HG03064 (cell line): ENCODE measurements at regions not wholly inside any gene's neighbourhood (a gene's known extent, or its start where the extent isn't known, plus 50 kb on each side); places are given as distances from the start of the nearest gene placed in this dataset.

Experiments used
- ATAC-seq: cut with Tn5 transposase; IDR thresholded peaks from one replicate; pipeline ENCODE4 v1.9.1; 2021; ENCODE audit warnings: low read depth; ENCODE audit not compliant: unreplicated experiment

GRCh38 chr18:27413495-27414401 is 228.6 kb upstream of the CHST9 start:
- no peak for ATAC-seq

GRCh38 chr18:27412556-27412955 is 227.4 kb upstream of the CHST9 start:
- ATAC-seq, result no peak

DNA sequence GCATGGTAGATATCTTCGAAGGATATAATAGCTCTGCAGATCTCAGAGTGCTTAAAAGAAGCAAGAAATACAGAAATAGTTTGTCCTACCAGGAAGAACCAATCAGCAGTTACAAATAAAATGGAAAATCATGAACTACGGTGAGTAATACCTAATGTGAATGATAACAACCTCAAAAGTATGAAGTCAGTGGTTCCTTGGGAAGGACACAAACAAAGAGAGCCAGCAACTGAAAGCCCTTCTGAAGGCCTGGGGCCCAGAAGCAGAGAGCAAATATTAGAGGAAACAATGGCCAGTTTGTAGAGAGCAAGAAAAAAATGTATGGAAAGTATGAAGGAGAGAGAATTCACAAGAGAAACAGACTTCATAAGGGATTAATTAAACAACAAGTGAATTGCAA is 226.8 kb upstream of the CHST9 start:
- no peak for ATAC-seq

GRCh38 chr18:27411013-27411412 is 225.9 kb upstream of the CHST9 start:
- no peak for ATAC-seq

DNA sequence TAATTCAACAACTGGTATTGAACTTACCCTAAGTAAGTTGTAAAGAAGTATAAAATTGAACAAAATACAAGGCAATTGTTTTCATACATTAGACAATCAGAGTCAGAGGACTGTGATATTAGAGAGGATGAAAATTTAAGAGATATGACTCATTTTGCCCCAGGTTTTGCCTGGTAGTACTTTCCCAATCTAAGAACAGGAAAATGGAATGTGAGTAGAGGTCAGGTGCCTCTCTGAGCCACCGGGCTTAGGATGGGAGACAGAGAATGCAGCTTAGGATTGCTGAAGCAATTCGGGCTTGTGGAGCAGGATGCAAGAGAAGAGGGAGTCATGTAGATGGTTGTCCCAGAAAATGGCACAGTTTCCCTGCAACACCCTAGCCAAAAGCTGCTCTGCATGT is 219.7 kb upstream of the CHST9 start:
- ATAC-seq, result no peak

GRCh38 chr18:27400001-27400400 is 214.9 kb upstream of the CHST9 start:
- no peak for ATAC-seq

DNA sequence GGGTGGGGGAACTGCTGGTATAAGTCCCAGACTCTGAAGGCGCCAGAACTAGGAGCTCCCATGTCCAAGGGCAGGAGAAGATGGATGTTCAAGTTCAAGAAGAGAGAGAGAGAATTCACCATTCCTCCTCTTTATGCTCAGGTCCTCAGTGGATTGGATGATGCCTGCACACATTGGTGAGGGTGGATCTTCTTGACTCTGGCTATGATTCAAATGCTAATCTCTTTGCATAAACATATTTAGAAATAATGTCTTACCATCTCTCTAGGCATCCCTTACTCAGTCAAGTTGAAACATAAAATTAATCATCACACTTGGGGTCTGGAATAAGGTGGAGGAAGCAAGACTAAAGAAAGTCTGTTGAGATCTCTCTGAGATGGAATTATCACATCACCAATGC is 210.6 kb upstream of the CHST9 start:
- ATAC-seq, result no peak

DNA sequence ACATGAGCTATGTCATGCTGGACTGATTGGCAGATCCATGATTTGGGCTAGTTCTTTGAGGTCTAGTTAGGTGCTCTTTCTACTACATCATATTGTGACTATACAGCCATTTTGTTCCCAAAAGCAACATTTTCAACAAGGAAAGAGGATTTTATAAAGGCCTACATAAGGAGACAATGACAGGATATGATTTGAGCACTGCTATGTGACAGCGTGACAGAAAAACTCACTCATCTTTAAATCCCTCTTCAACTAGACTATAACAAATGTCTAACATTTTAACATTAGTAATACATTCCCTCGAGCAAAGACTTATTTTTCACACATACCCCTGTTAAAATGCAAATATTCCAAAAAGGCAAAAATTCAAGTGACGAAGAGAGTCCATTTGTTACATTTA is 209.6 kb upstream of the CHST9 start:
- ATAC-seq, result no peak

- ATAC-seq, result no peak
These were observed 197.6 kb upstream of the CHST9 start for GRCh38 chr18:27382567-27383216.

DNA sequence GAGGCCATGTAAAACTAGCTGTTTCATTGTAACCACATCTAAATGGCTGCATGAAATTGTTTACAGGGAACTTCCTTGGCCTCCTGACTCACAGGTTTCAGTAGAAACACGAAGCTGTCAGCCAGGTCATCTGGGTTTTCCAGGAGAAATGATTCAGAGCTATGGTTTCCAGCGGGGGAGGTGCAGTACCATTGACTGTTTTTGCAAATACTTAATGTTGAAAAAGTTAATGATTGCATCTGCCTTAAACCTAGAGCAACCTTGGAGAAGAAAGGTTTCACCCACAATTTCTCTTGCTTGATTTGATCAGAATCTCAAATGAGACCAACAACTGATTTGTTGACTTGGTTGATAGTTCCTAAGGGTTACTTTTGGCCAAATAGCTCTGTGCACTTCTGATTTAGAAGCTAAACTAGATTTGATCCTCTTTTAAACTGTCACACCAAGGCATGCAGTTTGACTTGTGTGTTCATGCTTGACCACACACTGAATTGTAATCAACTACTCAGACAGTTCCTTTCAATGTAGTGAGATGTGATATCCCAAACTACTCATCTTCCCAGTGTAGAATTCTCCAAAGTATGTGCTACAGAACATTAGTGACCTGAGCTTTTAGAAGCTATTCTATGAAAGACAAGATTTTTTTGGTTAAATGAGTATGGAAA is 193.5 kb upstream of the CHST9 start:
- no peak for ATAC-seq

- ATAC-seq, result no peak
These were observed 192.1 kb upstream of the CHST9 start for GRCh38 chr18:27377251-27377650.

GRCh38 chr18:27372386-27372785 is 187.3 kb upstream of the CHST9 start:
- ATAC-seq, result no peak

DNA sequence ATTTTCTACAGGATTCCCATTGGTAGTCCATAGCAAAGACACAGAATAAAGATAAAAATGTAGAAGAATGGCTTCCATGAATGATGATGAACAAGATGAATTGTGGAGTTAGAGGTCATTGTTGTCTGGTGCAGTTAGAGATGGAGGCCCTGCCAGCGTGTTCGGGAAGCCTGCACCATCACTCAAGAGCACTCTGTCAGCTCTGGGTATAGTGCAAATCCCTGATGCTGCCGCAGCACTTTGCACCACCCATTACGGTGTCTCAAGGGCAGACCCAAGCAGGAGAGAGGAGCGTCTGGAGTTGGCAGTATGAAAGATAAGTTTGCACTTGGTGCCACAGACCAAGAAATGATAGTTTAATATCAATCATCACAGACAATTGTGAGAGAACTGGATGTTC is 181.6 kb upstream of the CHST9 start:
- no peak for ATAC-seq

DNA sequence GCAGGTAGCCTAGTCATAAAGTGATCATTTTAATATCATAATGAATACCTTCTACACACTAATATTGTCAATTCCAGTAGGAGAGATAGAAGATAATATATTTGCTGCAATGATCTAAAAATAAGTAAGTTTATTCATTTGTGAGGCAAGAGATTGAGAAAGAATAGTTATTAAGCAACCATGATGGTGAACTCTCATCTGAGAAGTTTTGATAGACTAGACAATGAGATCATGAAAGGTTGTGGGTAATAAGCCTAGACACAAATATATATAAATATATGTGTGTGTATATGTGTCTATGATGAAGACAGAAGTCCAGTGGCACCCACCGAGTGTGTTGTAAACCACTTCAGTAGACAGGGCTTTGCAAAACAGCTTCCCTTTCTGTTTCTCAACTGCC is 181.0 kb upstream of the CHST9 start:
- ATAC-seq, result no peak

DNA sequence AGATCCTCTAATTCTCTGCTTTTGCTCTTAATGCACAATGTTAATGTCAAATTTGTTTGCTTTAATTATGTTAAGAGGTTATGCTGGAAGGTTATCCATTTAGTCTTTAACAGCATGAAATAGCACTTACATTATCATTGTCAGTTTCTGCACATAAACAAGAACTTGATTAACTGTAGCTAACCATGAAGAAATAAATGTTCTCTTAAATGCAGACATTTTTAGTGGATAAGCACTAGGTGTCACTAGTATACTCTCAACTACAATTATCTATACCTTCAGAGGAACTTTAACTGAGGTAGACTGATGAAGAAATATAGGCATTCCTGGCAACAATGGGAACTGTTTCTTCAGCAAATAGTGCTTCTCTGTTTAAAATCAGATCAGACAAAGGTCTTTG is 178.8 kb upstream of the CHST9 start:
- no peak for ATAC-seq

DNA sequence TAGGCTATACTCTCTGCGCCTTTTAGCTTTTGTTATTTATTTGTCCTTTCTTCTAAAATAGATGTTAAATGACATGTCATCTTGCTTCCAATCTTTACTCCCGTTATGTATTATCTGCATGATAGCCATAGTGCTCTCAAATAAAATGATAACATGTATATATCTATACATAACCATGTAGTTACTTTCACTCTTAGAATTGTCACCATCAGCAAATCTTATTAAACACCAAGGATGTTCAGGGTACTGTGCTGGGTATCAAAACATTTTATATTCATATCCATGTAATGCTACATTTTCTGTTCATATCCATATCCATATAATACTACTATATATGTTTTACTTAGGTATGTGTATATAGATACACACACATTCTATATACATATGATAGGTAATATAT is 176.4 kb upstream of the CHST9 start:
- ATAC-seq, result no peak

GRCh38 chr18:27355308-27355707 is 170.2 kb upstream of the CHST9 start:
- no peak for ATAC-seq

- no peak for ATAC-seq
These were observed 168.2 kb upstream of the CHST9 start for GRCh38 chr18:27353273-27353672.

DNA sequence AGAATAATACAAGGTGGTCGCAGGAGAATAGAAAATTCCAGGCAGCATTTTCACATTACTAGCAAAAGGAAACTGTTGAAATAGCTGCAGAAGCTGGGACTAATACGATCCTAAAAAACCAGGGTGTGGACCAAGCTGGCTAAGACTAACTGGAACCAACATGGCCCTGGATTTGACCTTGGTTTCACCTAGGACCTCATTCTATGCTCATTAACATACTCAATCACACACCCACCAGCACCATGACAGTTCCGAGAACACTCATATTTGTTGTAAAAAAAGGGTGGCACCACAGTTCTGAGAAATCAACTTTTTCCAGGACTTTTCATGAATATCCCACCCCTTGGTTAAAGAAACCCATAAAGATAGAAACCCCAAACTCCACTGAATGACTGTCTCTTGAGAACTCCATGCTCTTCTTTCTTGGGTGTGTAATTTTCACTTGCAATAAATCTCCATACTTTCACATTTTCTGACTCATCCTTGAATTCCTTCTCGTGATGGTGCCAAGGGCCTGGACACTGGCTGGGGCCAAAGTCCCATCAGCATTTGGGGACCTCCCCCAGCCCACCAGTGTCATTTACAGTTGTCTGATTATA is 164.3 kb upstream of the CHST9 start:
- no peak for ATAC-seq

GRCh38 chr18:27331606-27332005 is 146.5 kb upstream of the CHST9 start:
- ATAC-seq, result no peak

DNA sequence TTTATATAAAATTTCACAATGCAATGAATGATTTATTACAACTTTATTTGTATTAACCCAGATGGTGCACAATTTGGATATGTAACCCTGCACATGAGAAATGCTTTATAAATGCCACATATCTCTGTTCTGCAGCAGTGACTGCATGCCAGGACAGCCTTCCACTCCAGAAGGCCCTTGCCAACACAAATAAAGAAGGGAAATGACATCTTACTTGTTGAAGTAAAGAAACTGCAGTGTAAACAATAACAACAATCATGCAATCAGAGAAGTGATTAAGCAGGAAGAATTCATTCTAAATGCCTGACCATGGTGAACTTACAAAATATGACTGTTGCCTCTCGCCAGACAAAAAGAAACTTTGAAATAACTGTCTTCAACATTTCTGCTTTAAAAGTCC is 129.9 kb upstream of the CHST9 start:
- ATAC-seq, result no peak
